GM13976 (cell line): ENCODE measurements at regions not wholly inside any gene's neighbourhood (a gene's known extent, or its start where the extent isn't known, plus 50 kb on each side); places are given as distances from the start of the nearest gene placed in this dataset.

Source experiments
- DNase-seq: peaks from one replicate; pipeline ENCODE4 v3.0.0; 2012; ENCODE audit warnings: low spot score
- CTCF ChIP-seq: IDR thresholded peaks from 2 replicates; pipeline ENCODE4 v1.5.1; 2012; ENCODE audit warnings: borderline replicate concordance, mild to moderate bottlenecking; ENCODE audit not compliant: insufficient read depth; ENCODE audit errors: extremely low read depth, missing control alignments, control extremely low read depth
- in situ Hi-C: fragments of 300-500 bp; cut with MboI; formaldehyde crosslinking; loops from one replicate; pipeline ENCODE4 v1.12.0; 2022; ENCODE audit warnings: low sequenced_read_pairs, mixed read lengths, inconsistent platforms; ENCODE audit not compliant: unreplicated experiment

GRCh38 chr2:16442971-16443370 lies 222.7 kb downstream of the CYRIA start:
- no peak for DNase-seq
- in situ Hi-C loops, result no loop called here
- TF ChIP-seq CTCF, result no peak

GRCh38 chr2:16441431-16441830 lies 224.2 kb downstream of the CYRIA start:
- no peak for DNase-seq
- in situ Hi-C loops, result no loop called here
- TF ChIP-seq CTCF, result no peak

GRCh38 chr2:16440898-16441297 lies 224.7 kb downstream of the CYRIA start:
- no peak for DNase-seq
- in situ Hi-C loops, result no loop called here
- TF ChIP-seq CTCF, result no peak

- in situ Hi-C loops, result no loop called here
- DNase-seq, result no peak
Observed at GRCh38 chr2:16438613-16439321, 226.9 kb downstream of the CYRIA start.

GRCh38 chr2:16437189-16437588 lies 228.4 kb downstream of the CYRIA start:
- in situ Hi-C loops, result no loop called here
- no peak for DNase-seq
- no peak for TF ChIP-seq CTCF

More at GRCh38 chr2:16438613-16439321, 226.9 kb downstream of the CYRIA start:
- no peak for TF ChIP-seq CTCF

GRCh38 chr2:16434393-16434792 lies 231.2 kb downstream of the CYRIA start:
- no peak for TF ChIP-seq CTCF
- in situ Hi-C loops, result no loop called here
- DNase-seq, result no peak
